OCI-LY1 (cell line): ENCODE measurements at regions not wholly inside any gene's neighbourhood (a gene's known extent, or its start where the extent isn't known, plus 50 kb on each side); places are given as distances from the start of the nearest gene placed in this dataset.

Experiments used
- EZH2 ChIP-seq: fragments of 200-600 bp; sonication (generic), shearing (Covaris generic); IDR thresholded peaks from 2 replicates; pipeline ENCODE4 v1.8.0; 2017; ENCODE audit warnings: borderline replicate concordance, mixed run types, mild to moderate bottlenecking, antibody characterized with exemption, low read length, moderate library complexity, mixed read lengths
- TF ChIP-seq, protein P1 (sequence below): fragments of 200-600 bp; sonication (generic), shearing (Covaris generic); IDR thresholded peaks from 2 replicates; pipeline ENCODE4 v1.5.1; 2017; ENCODE audit warnings: mild to moderate bottlenecking, antibody characterized with exemption, low read length, moderate library complexity, mixed read lengths

DNA sequence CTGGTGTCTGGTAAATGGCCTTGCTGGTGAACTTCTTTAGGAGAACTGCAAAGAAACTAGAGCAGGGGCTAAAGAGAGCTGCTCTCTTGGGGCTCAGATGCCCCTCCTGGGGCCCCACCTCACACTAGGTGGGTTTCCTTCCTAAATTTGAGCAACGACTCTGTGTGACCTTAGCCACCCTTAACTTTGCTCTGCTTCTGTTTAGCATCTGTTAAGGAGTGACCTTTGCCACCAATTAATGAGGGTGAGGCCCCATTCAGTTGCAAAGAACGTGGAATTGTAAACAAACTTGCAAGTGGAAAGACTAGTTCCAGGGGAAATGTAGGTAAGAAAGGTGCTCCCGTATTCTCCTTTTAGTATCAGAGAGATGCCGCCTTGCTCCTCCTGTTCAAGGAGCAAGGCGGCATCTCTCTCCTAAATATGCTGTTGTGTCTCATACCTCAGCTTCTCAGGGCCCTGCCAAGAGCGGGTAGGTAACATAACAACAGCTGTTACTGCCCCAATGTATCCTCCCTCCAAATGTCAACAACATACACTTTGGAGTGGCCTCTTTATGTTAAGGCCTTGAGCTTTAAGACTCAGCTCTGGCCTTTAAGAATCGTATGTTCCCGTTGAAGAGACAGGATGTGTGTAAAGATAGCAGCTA, 77.6 kb upstream of the FUT8 start:
- TF ChIP-seq, protein P1, sequence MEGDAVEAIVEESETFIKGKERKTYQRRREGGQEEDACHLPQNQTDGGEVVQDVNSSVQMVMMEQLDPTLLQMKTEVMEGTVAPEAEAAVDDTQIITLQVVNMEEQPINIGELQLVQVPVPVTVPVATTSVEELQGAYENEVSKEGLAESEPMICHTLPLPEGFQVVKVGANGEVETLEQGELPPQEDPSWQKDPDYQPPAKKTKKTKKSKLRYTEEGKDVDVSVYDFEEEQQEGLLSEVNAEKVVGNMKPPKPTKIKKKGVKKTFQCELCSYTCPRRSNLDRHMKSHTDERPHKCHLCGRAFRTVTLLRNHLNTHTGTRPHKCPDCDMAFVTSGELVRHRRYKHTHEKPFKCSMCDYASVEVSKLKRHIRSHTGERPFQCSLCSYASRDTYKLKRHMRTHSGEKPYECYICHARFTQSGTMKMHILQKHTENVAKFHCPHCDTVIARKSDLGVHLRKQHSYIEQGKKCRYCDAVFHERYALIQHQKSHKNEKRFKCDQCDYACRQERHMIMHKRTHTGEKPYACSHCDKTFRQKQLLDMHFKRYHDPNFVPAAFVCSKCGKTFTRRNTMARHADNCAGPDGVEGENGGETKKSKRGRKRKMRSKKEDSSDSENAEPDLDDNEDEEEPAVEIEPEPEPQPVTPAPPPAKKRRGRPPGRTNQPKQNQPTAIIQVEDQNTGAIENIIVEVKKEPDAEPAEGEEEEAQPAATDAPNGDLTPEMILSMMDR: no peak
- TF ChIP-seq EZH2: no peak
